K562 (cell line): ENCODE measurements at regions not wholly inside any gene's neighbourhood (a gene's known extent, or its start where the extent isn't known, plus 50 kb on each side); places are given as distances from the start of the nearest gene placed in this dataset.

Source experiments
- ATAC-seq: fragments of 200-7000 bp; cut with Tn5 transposase; 3 replicates; pipeline ENCODE4 v1.9.1; 2020; ENCODE audit warnings: moderate library complexity
- BruUV-seq: library from RNA; stranded (reverse); fragments of 400-500 nt; replicated peaks from 2 replicates; lab custom pipeline; 2021; lab: Mats Ljungman, UMichigan
- CTCF ChIA-PET: fragments of 300-600 bp; formaldehyde crosslinking; extraction: SDS; loops from one replicate; lab custom pipeline; 2021; ENCODE audit warnings: low intra/inter-chr PET ratio; lab: Yijun Ruan, JAX
- POLR2A ChIA-PET: fragments of 300-600, 350-650 bp; sonication (Branson Sonifier 250); formaldehyde crosslinking; extraction: SDS; loops from one replicate; lab custom pipeline; 2021; ENCODE audit warnings: antibody characterized with exemption, inconsistent platforms; lab: Yijun Ruan, JAX
- DNase-seq, 4 experiments: peaks; one replicate each; pipeline versions ENCODE4 v3.0.0 to v3.0.0-alpha.2; 2011 to 2018; ENCODE audit warnings: low spot score in 3 of 4, mixed read lengths in 3 of 4; ENCODE audit errors: extremely low read depth in 1 of 4
- FAIRE-seq: peaks from 2 replicates; lab custom pipeline; 2011; peaks lifted over from hg19 to GRCh38; lab: Jason Lieb, UNC
- H2AFZ ChIP-seq: 2 replicates; pipeline ENCODE4 v1.6.0; 2011; ENCODE audit warnings: low read depth, low read length, control low read depth, inconsistent platforms
- H3K27ac ChIP-seq: fragments of 200-600 bp; 3 replicates; pipeline ENCODE4 v1.8.0; 2011; ENCODE audit warnings: low read depth, mild to moderate bottlenecking, control low read depth, inconsistent platforms, low read length, moderate library complexity, mixed read lengths; ENCODE audit errors: extremely low read depth
- H3K27me3 ChIP-seq, 2 experiments: fragments of 300-600 bp in 1 of 2; 2 replicates in 1 of 2; 3 replicates in 1 of 2; pipeline versions ENCODE4 v1.6.0 to v1.8.0; 2011; ENCODE audit warnings: inconsistent platforms in 2 of 2, low read length in 2 of 2, mild to moderate bottlenecking in 1 of 2, mixed read lengths in 1 of 2, moderate library complexity in 1 of 2; ENCODE audit not compliant: control insufficient read depth in 2 of 2, insufficient read depth in 2 of 2
- H3K36me3 ChIP-seq: fragments of 300-600 bp; 3 replicates; pipeline ENCODE4 v1.8.0; 2011; ENCODE audit warnings: mild to moderate bottlenecking, low read length, inconsistent platforms; ENCODE audit not compliant: control insufficient read depth, insufficient read depth
- H3K4me1 ChIP-seq, 2 experiments: fragments of 200-600 bp in 1 of 2; replicated peaks in 1 of 2; 2 replicates in 1 of 2; 3 replicates in 1 of 2; pipeline versions ENCODE4 v1.5.1 to v1.8.0; 2011; ENCODE audit warnings: inconsistent platforms in 2 of 2, low read length in 2 of 2, mild to moderate bottlenecking in 1 of 2, mixed read lengths in 1 of 2, moderate library complexity in 1 of 2; ENCODE audit not compliant: control insufficient read depth in 2 of 2, insufficient read depth in 2 of 2
- H3K4me2 ChIP-seq: 2 replicates; pipeline ENCODE4 v1.6.1; 2011; ENCODE audit warnings: low read length, control low read depth, inconsistent platforms, mixed read lengths; ENCODE audit not compliant: insufficient read depth
- H3K4me3 ChIP-seq: fragments of 200-600 bp; sonication (generic), shearing (Covaris generic); 2 replicates; pipeline ENCODE4 v1.5.1; 2016; ENCODE audit warnings: control low read depth, inconsistent platforms
- H3K79me2 ChIP-seq: fragments of 200-600 bp; 3 replicates; pipeline ENCODE4 v1.8.0; 2011; ENCODE audit warnings: low read length, inconsistent platforms; ENCODE audit not compliant: control insufficient read depth, insufficient read depth
- H3K9ac ChIP-seq, 2 experiments: 2 replicates each; pipeline versions ENCODE4 v1.6.0 to v1.6.1; 2011; ENCODE audit warnings: low read depth in 2 of 2, low read length in 2 of 2, control low read depth in 1 of 2, inconsistent platforms in 1 of 2, mild to moderate bottlenecking in 1 of 2, mixed read lengths in 1 of 2; ENCODE audit not compliant: insufficient read depth in 1 of 2
- H3K9me1 ChIP-seq: one replicate; pipeline ENCODE4 v1.6.0; 2011; ENCODE audit warnings: inconsistent platforms, mild to moderate bottlenecking, low read length, moderate library complexity; ENCODE audit not compliant: control insufficient read depth, insufficient read depth
- H3K9me3 ChIP-seq: replicated peaks from 2 replicates; pipeline ENCODE4 v1.5.1; 2011; ENCODE audit warnings: low read depth, low read length, inconsistent platforms; ENCODE audit not compliant: control insufficient read depth, insufficient read depth
- H4K20me1 ChIP-seq: replicated peaks from 2 replicates; pipeline ENCODE4 v1.6.1; 2011; ENCODE audit warnings: low read length, inconsistent platforms, mixed read lengths; ENCODE audit not compliant: control insufficient read depth, insufficient read depth
- ARNT ChIP-seq, 2 experiments: fragments of 450-650 bp; IDR thresholded peaks; 2 replicates each; pipeline ENCODE4 v1.6.1; 2016; ENCODE audit warnings: mild to moderate bottlenecking in 1 of 2
- DIDO1 ChIP-seq: fragments of 450-650 bp; IDR thresholded peaks from 2 replicates; pipeline ENCODE4 v1.6.1; 2016; ENCODE audit warnings: low read depth, missing biosample characterization, missing genetic modification characterization
- KDM1A ChIP-seq, 2 experiments: fragments of 450-650 bp; IDR thresholded peaks; 2 replicates each; pipeline ENCODE4 v1.6.1; 2016; ENCODE audit warnings: mild to moderate bottlenecking in 2 of 2
- MAFK ChIP-seq: IDR thresholded peaks from 2 replicates; pipeline ENCODE4 v1.6.1; 2011; ENCODE audit warnings: low read length, improper control_type of control experiment
- MNT ChIP-seq, 2 experiments: fragments of 450-650 bp; conservative IDR thresholded peaks; 2 replicates each; pipeline ENCODE4 v1.6.1; 2017; ENCODE audit warnings: mild to moderate bottlenecking in 2 of 2, moderate library complexity in 2 of 2
- NCOR1 ChIP-seq: fragments of 450-650 bp; IDR thresholded peaks from 2 replicates; pipeline ENCODE4 v1.6.1; 2016; ENCODE audit warnings: mild to moderate bottlenecking, moderate library complexity
- NFYB ChIP-seq: IDR thresholded peaks from 2 replicates; pipeline ENCODE4 v1.6.1; 2011; ENCODE audit warnings: mild to moderate bottlenecking, moderate library complexity; ENCODE audit not compliant: insufficient read length; ENCODE audit errors: extremely low read depth
- NRF1 ChIP-seq, 2 experiments: fragments of 450-650 bp; IDR thresholded peaks in 1 of 2; conservative IDR thresholded peaks in 1 of 2; 2 replicates each; pipeline ENCODE4 v1.6.1; 2014; ENCODE audit warnings: mild to moderate bottlenecking in 2 of 2
- NUFIP1 ChIP-seq: fragments of 450-650 bp; IDR thresholded peaks from 2 replicates; pipeline ENCODE4 v1.6.1; 2018; ENCODE audit not compliant: partially characterized antibody
- RREB1 ChIP-seq: fragments of 250-450 bp; sonication (Bioruptor Pico); IDR thresholded peaks from 2 replicates; pipeline ENCODE4 v1.4.0; 2020
- SMARCA4 ChIP-seq: fragments of 450-650 bp; IDR thresholded peaks from 2 replicates; pipeline ENCODE4 v1.6.1; 2016
- TAL1 ChIP-seq: fragments of 450-650 bp; IDR thresholded peaks from 2 replicates; pipeline ENCODE4 v1.6.1; 2016; ENCODE audit warnings: mild to moderate bottlenecking
- TFAP4 ChIP-seq: sonication (generic); formaldehyde crosslinking; IDR thresholded peaks from 2 replicates; pipeline ENCODE4 v1.8.0; 2022; ENCODE audit warnings: missing genetic modification reagents, mild to moderate bottlenecking, moderate library complexity, borderline replicate concordance
- THAP7 ChIP-seq: fragments of 250-450 bp; sonication (Bioruptor Pico); IDR thresholded peaks from 2 replicates; pipeline ENCODE4 v1.5.0; 2021
- WGBS: fragments of 100-300 bp; shearing (Covaris generic); methylation state at CpG from one replicate; pipeline ENCODE4 v1.1.6; 2016; ENCODE audit warnings: low coverage, mixed read lengths; ENCODE audit not compliant: insufficient coverage; ENCODE audit errors: missing lambda C conversion rate; 5-methylcytosine and 5-hydroxymethylcytosine counted together
- in situ Hi-C: fragments of 300-500 bp; cut with MboI; formaldehyde crosslinking; loops from 4 replicates; pipeline ENCODE4 v1.15.0; 2018; ENCODE audit warnings: inconsistent platforms, mixed read lengths
- intact Hi-C: fragments of 100-400 bp; cut with micrococcal nuclease; formaldehyde crosslinking; loops from 2 replicates; pipeline ENCODE4 v1.14.2; 2022

- TF ChIP-seq TFAP4 (CRISPR knock-in tag) (no peak), KDM1A (IDR thresholded peaks at IDR 0.05) (peak; percentile 21 to 30; a peak in 1 of 4 replicates), TAL1 (peak; percentile 66), NCOR1 (peak; percentile 63), THAP7 (CRISPR knock-in tag) (no peak)
Observed at GRCh38 chr5:100424017-100424416, 111.2 kb upstream of the FAM174A start (continued).

DNA sequence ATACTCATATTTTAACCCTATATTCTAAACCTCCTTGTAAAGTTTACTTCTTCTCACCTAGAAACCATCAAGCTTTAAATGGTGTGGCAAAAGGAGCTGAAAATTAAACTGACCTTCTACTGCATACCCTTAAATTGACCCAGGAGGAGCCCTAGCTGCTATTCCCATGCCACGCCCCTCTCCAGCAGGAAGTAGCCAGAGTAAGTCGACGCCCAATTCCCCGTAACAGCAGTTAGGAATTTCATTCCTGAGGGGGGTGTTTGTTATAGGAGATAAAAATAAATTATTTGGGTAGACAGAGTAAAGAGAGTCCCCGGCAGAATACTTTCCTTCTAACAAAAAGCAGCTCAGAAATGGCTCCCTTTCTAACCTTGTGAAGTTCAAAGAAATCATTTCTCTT, 111.8 kb upstream of the FAM174A start:
- Histone ChIP-seq H3K27ac (no peak overlapping the region), H3K9ac (no peak overlapping the region), H3K4me1 (no peaks in the 10 kb centered on the region), H2AFZ (no peak overlapping the region), H3K4me2 (no peak overlapping the region), H3K36me3 (no peaks in the 10 kb centered on the region), H3K79me2 (no peaks in the 10 kb centered on the region), H3K4me3 (no peak overlapping the region), H3K9me1 (no peaks in the 10 kb centered on the region), H3K9me3 (no peaks in the 10 kb centered on the region), H3K27me3 (no peaks in the 10 kb centered on the region), H4K20me1 (no peaks in the 10 kb centered on the region)
- ATAC-seq (no peak), FAIRE-seq (no peak), DNase-seq (peak in 1 of 4 experiments; percentile 8)
- WGBS, result 2% methylated on average over 4 of the region's 5 CpGs
- intact Hi-C loops (no loop called here), in situ Hi-C loops (no loop called here)
- CTCF ChIA-PET, result no interaction called here
- BruUV-seq, result no TSS peak
- POLR2A ChIA-PET, result interaction anchor here (1.0 kb wide), 1 partner anchor 611 kb away, joined by 3 read pairs; no protein-coding TSS in a partner anchor
- no peak for TF ChIP-seq NUFIP1
- TF ChIP-seq RREB1 (CRISPR knock-in tag), result no peak
- TF ChIP-seq MAFK, result no peak
- TF ChIP-seq ARNT (IDR thresholded peaks at IDR 0.05), result no peak
- no peak for TF ChIP-seq NRF1 (conservative IDR thresholded peaks at IDR 0.05 in 1 of 2, IDR thresholded peaks at IDR 0.05 in 1 of 2)
- TF ChIP-seq MNT (conservative IDR thresholded peaks at IDR 0.05), result no peak
- TF ChIP-seq SMARCA4, result no peak
- no peak for TF ChIP-seq DIDO1 (tag)
- no peak for TF ChIP-seq NFYB
